NCI-H2081 (cell line): ENCODE measurements at regions not wholly inside any gene's neighbourhood (a gene's known extent, or its start where the extent isn't known, plus 50 kb on each side); places are given as distances from the start of the nearest gene placed in this dataset.

ENCODE experiments used
- DNase-seq, 2 experiments: peaks; one replicate each; lab custom pipeline; 2025; lab: John Stamatoyannopoulos, UW

DNA sequence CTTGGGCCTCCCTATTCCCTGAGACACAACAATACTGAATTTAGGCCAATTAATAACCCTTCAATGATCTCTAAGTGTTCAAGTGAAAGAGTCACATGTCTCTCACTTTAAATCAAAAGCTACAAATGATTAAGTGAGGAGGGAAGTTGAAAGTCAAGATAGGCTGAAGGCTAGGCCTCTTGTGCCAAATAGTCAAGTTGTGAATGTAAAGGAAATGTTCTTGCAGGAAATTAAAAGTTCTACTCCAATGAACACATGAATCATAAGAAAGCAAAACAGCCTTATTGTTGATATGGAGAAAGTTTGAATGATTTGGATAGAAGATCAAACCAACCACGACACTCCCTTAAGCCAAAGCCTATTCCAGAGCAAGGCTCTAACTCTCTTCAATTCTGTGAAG is 286.9 kb downstream of the MEIS1 start:
- DNase-seq = no peak

DNA sequence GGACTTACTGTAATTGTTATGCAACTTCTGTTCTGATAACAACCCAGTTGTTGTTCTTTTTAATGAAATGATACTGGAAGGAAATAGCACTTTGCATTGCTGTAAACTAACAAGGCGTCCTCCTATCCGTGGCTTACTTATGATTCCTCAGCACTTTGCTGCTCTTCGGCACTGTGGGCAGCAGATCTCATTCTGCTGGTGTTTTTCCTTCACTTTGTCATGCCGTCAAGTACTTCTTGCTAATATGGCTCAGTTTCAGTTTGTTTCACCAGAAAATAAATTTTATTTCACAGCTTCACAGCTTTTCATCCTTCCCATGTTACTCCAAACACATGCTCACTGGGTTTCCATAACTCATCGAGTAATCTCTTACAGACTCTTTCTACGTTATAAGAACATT is 289.3 kb downstream of the MEIS1 start:
- no peak for DNase-seq

DNA sequence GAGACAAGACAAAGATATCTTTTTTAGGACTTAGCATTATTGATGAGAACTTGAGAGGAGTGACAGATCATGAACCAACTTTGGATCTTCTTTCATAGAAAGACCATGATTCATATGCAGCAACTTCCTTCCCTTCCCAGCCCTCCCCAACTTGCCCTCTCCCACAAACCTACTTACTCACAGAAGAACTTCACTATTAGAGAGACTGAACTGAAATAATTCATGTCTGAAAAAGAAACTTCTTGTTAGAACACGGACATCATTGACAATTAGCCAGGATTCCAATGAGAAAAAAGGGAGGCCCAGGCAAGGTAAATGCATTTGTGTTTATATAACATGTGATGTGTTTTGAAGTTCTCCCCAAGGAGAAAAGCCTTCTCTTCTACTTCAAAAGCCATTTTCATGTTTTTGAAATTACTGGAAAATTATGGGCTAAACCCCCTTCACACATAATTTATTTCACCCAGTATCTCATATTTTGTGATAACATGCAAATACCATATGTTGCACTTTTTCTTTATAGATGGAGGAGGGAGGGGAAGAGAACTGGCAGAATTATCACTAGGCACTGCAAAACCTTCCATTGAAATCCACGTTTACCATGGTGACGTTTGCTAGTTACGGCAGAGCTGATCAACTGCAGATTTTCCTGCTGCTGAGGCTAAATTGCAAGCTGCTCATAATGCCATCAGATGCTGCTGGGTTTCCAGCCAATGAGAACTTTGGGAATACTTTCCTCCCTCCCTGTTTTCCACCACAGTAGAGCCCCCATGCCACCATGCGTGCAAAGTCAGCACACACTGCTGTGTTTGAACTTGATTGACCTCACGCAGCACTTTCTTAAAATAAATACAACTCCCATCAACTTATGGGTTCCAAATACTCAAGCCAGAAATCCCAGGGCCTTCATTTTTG is 294.7 kb downstream of the MEIS1 start:
- no peak for DNase-seq

DNA sequence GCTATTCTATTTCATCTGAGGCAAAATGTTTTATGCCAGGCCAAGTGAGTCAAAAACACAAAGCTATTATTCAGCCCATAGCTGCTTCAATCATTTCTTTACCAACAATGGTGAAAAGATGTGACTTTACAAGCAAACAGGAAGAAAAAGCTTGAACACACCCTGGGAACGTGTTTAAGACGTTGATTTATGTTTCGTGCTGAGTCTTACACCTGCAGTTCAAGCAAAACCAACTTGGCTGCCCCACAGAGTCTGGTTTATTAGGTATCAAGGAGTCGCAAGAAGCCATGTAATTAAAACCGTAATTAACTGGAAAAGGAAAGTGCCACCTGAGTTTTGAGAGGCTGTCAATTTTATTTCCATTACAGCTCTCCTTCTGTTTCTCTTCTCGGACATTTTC is 295.5 kb downstream of the MEIS1 start:
- DNase-seq = no peak

DNA sequence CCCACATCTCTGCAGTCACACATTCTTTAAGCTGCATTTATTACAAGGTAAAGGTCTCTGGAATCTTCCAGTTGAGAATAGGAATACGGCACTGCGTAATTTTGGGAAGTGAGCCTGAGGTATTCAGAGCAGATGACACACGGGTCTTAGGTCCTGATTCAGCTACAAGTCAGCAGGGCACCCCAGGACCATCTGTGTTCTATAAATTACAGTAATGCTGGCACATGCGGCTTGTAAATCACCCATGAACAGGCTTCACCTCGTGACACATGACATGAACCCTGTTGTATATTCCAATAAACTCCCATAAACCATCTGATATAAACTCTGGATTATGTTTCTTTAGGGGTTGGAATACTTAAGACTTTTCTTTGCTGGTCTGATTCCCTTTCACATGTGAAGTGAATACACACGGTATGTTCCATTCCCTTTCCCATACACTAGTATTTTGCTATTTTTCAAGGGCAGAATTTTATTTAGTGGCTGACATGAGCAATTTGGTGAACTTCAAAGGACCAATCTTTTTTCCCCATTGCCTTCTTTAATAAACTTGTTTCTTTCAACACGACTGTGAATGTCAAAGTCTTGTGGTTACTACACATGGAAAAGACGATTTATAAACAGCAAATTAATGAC is 298.6 kb downstream of the MEIS1 start:
- DNase-seq = no peak

DNA sequence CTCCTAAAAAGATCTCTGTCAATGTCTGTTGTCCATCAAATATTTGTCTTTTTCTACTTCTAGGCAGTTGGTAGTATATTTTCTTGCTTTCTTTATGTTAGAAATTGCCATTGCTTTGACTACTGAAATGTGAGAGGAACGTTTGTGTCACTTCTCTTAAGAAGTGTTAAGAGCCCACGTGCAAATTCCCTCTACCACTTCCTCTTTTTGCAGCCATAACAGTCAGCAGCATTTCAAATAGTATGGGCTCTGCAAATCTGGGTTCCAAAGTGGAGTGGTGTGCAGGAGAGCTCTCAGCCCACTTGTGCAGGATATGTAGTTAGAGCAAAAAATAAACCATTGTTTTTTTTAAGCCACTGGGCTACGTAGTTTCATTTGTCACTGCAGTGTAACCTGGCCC is 314.0 kb downstream of the MEIS1 start:
- no peak for DNase-seq

DNA sequence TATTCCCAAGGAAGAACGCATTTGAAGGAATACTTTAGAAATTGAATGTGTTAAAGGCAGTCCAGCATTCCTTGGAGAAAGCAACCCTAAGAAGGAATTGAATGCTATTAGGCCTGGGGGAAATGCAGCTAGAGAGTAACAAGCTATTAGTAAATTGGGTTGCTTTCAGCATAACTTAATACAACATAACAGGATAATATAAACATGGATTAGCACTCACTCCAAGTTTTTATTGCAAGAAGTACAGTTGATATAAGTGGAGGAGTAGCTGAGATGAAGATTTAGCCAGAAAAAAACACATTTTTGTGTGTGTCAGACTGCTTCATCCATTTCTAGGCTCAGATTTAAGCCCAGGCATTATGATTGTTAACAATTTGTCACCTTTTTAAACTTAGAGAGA is 314.6 kb downstream of the MEIS1 start:
- no peak for DNase-seq

DNA sequence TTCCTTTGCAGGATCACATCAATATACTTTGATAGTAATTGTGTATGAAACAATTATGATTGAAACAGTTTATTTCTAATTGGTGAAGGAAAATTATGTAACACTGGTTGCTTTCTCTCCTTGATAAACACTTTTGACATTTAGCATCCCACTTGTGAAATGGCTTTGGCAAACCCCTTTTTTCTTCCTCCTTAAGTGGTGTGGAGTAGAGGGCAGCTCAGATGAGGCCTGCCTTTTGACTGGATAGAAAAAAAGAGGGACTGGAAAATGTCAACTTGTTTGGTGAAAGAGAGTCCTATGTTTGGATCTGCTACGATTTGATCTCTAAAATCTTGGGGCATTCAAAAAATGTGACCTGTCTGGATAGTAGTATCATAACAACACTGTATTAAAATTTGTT is 318.3 kb downstream of the MEIS1 start:
- DNase-seq = no peak

DNA sequence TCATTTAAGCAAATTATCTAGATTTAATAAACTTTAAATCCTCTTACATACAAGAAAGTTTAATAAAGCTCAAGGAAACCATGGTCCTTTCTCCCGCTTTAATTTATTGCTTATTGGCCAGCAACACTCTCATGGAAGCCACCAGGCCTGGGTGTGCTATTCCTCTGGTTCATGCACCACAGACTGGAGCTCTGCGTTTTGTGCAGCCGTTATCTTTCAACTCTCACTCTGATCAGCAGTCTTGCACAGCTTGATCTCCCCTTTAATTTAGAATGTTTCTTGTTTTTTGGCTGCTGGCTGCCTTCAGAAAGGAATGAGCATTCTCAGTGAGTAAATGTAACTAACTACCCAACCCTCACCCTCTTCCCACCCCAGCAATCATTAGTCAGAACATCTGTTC is 318.7 kb downstream of the MEIS1 start:
- DNase-seq = no peak

DNA sequence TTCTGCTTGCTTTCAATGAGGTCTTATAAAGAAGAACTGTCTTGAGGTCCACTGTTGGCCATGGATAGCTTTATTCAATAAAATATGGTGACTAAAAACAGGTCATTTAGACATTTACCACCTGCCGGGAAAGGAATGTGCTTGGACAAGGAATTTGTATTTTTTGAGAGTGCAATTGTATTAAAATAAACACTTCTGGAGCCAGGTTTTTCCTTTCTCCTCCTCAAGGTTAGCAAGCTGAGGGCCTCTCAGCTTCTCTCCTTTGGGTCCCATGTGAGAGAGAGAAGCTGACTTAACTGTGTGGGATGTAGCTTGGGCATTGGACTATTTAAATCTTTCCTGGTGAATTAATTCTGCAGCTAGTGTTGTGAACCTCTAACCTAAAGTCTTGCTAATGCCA is 321.0 kb downstream of the MEIS1 start:
- no peak for DNase-seq

DNA sequence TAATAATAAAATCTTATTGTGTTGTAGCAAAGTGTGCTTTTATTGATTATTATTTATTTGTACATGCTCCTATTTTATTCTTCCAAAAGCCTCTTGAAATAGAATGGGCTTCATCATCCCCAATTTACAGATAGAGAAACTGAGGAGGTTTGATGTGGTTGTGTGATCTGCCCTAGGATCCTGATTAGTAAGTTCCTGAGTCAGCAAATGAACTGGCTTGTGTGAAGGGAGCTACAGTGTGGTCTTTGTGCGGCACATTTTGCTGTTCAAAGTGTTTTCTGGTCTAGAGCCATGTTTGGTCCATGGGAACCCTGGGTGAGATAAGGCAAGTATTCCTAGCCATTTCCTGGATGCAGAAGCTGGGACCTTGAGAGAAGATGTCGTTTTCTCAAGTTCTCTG is 326.9 kb downstream of the MEIS1 start:
- DNase-seq = no peak

DNA sequence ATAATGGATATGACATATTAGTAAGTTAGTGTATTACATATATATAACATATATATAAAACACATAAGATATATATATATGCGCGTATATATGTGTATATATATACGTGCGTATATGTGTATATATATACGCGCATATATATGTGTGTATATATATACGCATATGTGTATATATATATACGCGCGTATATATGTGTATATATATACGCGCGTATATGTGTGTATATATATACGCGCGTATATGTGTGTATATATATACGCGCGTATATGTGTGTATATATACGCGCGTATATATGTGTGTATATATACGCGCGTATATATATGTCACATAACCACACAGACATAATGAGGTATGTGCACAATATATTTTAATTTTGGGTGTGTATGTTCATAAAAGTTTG is 327.8 kb downstream of the MEIS1 start:
- no peak for DNase-seq

DNA sequence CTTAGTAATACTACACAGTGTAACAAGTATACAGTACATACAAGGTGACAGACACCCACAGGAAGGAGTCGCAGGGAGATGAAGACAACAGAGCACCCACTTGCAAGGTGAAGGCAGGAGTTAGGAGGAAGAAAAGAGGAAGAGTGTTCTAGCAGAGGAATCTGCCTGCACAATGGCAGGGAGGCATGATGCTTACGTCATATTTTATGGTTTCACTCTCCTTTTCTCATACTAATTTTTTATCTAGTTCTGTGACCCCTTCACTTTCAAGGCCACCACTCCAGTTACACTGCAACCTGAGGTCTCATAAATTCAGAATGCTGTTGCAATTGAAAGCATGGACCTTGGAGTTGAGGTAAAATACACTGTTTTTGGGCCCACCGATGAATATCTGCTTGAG is 331.7 kb downstream of the MEIS1 start:
- no peak for DNase-seq

DNA sequence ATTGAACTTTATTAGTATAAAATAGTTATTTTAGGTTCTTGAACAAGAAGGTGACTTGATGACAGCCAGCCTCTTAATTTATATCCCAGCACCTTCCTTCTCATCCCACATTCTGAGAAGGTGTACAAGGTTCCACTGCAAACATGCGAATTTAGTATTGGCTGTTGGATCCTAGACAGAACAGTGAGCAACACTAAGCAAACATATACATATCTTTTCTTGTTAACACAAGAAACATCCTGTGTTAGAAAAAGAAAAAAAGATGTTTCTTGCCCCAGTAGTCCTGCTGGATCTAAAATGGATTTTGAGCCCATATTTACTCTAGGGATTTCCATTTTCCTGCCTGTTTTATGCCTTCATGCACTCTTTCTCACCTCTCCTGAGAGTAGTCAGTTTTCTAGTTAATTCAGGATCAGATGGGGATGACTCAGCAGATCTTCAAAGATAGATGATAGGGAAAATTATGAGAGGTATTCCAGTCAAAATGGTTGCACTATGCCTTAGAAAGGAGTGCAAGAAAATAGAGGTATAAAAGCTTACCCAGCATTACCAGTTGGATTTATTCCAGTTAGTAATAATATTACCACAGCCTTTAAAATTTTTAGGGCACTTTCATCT is 336.5 kb downstream of the MEIS1 start:
- no peak for DNase-seq

DNA sequence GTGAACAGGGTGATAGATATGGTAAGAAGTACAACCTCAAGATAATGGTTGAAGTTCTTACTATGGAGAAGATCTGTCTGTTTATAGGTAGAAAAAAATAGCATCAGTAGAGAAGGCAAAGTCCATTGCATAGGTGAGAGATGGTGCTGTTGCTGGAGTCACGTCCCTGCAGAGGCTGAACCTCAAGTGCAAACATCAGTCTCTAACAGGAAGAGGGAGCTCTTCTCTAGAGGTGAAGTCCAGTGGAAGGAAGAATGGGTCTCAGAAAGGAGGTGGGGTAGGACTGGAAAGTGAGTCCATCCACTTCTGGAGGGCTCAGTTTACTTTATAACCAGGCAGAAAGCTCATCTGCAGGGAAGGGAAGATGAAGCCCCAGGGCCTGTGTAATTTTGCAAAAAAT is 337.7 kb downstream of the MEIS1 start:
- no peak for DNase-seq

DNA sequence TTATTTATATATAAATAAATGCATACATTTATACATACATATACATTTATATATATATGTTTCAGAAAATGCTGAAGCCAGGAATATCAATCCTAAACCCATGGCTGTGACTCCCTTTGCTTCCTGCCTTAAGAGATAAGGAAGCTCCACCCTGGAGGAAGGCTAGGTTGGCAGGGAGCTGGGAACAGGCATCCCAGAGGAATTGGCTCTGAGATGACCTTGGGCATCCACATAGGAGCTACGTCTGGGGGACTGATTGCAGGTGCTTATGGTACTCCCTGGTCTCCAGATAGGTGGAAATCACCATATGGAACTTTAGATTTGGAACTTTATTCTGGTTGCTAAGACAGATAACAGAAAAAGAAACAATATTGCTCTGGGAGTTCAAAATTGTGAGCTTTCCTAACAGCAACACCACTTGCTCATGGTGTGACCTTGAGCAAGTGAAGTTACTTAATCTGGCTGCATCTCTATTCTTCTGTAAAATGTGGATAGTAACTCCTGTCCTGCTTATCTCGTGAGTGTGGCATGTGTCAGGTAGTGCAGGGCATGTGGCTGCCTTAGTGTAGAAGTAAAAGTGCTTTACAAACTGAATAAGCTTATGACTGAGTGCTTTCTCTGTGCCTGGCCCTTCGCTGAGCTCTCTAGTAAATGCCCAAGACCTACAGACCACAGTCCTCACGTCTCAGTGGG is 341.0 kb downstream of the MEIS1 start:
- DNase-seq = no peak

DNA sequence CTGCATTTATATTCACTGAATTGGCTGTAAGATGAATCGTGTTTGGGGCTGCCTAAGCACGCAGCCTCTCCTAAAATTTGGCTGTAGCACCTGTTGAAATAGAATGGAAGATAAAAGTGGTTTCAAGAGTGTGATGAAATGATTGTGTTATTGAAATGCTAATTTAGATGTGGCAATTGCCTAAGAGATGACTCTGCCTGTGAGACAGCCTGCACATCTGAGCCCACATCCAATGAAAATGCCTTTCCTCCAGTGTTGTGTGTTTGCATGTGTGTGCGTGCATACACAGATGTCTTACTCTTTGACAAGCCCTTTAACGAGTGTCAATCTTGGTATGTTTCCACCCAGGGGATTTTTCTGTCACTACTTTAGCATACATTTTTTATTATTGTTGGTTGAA is 346.9 kb downstream of the MEIS1 start:
- DNase-seq = no peak

DNA sequence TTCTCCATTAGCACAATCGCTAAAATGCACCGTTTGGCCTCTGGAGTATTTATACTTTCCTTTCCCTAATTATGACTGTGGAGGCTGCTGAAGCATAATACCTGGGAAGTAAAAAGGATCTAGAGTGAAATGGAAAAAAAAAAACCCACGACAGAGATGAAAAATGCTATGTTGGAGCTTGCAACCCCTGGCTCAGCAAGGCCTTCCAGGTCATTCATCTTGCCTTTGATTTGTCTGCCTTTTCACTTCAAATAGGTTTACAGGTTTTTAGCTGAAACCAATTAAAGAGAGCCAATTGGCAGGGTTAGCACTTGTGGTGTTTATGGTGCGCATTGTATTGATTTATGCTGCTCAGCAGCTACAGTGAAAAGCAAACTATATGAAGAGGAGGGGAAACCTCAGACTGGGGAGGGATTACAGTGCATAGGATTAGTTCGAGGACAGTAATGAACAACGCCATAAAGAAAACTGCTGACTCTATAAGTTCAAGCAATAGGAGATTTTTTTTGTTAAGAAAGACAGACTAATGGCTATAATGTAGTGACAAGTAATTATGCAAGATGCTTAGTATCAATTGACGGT is 347.9 kb downstream of the MEIS1 start:
- DNase-seq = no peak

DNA sequence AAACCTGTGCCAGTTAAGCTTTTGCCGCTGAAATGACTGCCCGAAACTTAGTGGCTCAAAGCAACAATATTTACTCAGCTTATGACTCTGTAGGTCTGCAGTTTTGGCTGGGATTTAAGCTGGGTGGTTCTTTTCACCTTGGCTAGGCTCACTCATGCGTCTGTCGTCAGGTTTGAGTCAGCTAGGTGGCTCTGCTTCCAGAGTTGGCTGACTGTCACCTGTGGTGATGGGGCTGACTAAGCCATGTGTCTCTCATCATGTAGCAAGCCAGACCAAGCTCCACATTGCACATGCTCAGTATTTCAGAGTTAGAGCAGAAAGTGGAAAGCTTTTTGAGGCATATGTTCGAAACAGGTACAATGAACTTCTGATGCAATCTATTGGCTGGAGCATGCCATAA is 354.8 kb downstream of the MEIS1 start:
- peak in 1 of 2 experiments; percentile 21 for DNase-seq

DNA sequence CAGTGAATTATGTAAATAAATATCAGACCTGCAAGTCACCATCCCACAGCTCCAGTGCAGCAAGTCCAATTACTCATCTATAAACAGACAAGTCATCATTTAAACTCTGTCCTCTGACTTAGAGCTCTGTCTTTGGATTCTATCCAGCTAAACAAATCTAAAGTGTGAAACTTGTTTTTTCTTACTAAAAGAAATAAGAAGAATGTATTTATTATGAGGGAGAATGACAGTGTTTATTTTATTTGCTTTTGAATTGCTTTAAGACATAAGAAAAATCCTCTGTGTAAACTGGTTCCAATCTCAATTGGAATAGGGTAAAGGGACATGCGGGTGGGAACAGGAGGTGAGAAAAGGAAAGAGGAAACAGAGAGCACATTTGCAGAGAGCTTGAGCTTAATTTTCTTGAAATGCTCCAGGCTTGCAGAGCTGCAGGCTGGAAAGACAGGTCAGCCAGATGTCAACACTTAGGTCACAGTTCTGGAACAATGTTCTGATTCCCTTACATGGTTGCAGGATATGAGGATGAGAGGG is 355.8 kb downstream of the MEIS1 start:
- DNase-seq = no peak

DNA sequence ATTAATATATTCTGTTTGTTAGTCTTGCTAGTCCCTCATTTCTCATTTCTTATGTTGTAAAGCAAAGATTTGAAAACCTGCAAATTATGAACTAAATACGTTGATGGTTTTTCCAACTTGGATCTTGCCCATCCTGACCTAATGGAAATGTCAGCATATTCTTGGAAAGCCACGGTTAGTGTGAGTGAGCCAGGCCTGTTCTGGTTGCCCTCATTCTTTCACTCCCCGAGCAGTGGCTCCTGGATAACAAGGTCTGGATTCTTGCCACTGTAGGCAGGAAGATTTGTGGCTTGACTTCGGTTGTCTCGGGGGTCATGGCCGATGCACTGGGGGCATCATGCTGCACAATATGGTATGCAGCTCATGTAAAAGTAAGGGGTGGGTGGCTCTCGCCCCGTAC is 359.1 kb downstream of the MEIS1 start:
- no peak for DNase-seq

DNA sequence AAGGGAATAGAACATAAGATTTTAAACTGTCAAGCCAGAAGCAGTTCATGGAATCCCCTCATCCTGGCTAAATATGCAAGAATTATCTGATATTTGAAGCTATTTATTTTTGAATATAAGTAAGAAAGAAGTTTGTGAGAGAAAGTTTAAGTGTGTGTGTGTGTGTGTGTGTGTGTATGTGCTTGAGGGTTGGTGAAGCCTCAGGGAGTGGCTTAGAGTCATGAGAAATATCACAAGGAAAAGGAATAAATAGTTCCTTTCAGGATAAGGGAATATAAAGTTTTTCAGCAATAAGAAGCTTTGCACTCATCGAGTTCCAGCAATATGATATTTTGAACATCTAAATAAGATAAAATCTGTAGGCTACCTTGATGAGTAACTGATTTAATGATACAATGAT is 359.6 kb downstream of the MEIS1 start:
- no peak for DNase-seq
